Colonic mucosa (tissue), 4 donors: ENCODE measurements at regions not wholly inside any gene's neighbourhood (a gene's known extent, or its start where the extent isn't known, plus 50 kb on each side); places are given as distances from the start of the nearest gene placed in this dataset.

ENCODE experiments used
- DNase-seq: peaks from one replicate; pipeline ENCODE4 v3.0.0-alpha.2; 2020
- H3K27ac ChIP-seq: fragments of 200-600 bp; one replicate; pipeline ENCODE4 v1.8.0; 2021
- H3K27me3 ChIP-seq: fragments of 200-600 bp; one replicate; pipeline ENCODE4 v1.8.0; 2021
- H3K36me3 ChIP-seq: fragments of 200-600 bp; one replicate; pipeline ENCODE4 v1.8.0; 2021
- H3K4me1 ChIP-seq: fragments of 200-600 bp; one replicate; pipeline ENCODE4 v1.8.0; 2021; ENCODE audit warnings: mild to moderate bottlenecking
- H3K4me3 ChIP-seq: fragments of 200-600 bp; one replicate; pipeline ENCODE4 v1.8.0; 2021
- H3K9ac ChIP-seq, 2 donors: one replicate each; pipeline ENCODE4 v1.7.0; 2013; ENCODE audit warnings: control low read depth in 2 of 2, low read depth in 2 of 2, low read length in 2 of 2
- H3K9me3 ChIP-seq: fragments of 200-600 bp; one replicate; pipeline ENCODE4 v1.8.0; 2021
- intact Hi-C: fragments of 100-400 bp; cut with DNase I; formaldehyde crosslinking; loops from one replicate; pipeline ENCODE4 v1.14.1; 2022
- TF ChIP-seq, protein P1 (sequence below): fragments of 200-600 bp; IDR thresholded peaks from one replicate; pipeline ENCODE4 v1.8.0; 2022; ENCODE audit warnings: antibody characterized with exemption, mild to moderate bottlenecking
- donor health status: healthy.
- donor health status: DM: no; HTN: no; CAD: no.
- donor health status: DM: no; HTN: no; CAD: no.

DNA sequence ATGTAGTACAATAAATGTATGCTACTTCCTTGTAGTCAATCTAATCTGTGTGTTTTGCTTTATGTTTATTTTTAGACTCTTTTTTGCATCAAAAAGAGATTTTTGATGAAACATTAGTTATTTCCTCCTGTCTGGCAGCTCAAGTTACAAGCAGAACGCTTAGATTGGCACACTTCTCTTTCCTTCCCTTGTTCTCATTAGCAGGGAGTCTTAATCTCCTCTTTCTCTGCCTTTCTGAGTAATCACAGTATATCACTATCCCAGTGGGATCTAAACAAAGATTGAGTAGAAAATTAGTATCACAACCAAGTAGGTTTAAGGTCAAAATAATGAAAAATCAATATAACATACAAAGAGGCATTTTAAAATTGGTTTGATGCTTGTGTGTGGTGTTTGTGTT is 1192.6 kb downstream of the C4orf33 start:
- Histone ChIP-seq H3K9ac (no peak overlapping the region), H3K27ac (no peak overlapping the region), H3K4me3 (no peak overlapping the region), H3K4me1 (no peaks in the 10 kb centered on the region), H3K9me3 (no peaks in the 10 kb centered on the region), H3K36me3 (no peaks in the 10 kb centered on the region), H3K27me3 (no peaks in the 10 kb centered on the region)
- intact Hi-C loops: no loop called here
- no peak for DNase-seq
- TF ChIP-seq, protein P1, sequence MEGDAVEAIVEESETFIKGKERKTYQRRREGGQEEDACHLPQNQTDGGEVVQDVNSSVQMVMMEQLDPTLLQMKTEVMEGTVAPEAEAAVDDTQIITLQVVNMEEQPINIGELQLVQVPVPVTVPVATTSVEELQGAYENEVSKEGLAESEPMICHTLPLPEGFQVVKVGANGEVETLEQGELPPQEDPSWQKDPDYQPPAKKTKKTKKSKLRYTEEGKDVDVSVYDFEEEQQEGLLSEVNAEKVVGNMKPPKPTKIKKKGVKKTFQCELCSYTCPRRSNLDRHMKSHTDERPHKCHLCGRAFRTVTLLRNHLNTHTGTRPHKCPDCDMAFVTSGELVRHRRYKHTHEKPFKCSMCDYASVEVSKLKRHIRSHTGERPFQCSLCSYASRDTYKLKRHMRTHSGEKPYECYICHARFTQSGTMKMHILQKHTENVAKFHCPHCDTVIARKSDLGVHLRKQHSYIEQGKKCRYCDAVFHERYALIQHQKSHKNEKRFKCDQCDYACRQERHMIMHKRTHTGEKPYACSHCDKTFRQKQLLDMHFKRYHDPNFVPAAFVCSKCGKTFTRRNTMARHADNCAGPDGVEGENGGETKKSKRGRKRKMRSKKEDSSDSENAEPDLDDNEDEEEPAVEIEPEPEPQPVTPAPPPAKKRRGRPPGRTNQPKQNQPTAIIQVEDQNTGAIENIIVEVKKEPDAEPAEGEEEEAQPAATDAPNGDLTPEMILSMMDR: no peak

GRCh38 chr4:130293692-130294091 is 1197.7 kb downstream of the C4orf33 start:
- intact Hi-C loops: no loop called here
- TF ChIP-seq, protein P1: no peak
- H3K27me3 ChIP-seq: no peaks in the 10 kb centered on the region
- H3K27ac ChIP-seq: no peak overlapping the region
- no peak for DNase-seq
- no peaks in the 10 kb centered on the region for H3K9me3 ChIP-seq
- H3K9ac ChIP-seq: no peak overlapping the region
- H3K4me1 ChIP-seq: no peaks in the 10 kb centered on the region
- no peak overlapping the region for H3K4me3 ChIP-seq
- H3K36me3 ChIP-seq: no peaks in the 10 kb centered on the region

DNA sequence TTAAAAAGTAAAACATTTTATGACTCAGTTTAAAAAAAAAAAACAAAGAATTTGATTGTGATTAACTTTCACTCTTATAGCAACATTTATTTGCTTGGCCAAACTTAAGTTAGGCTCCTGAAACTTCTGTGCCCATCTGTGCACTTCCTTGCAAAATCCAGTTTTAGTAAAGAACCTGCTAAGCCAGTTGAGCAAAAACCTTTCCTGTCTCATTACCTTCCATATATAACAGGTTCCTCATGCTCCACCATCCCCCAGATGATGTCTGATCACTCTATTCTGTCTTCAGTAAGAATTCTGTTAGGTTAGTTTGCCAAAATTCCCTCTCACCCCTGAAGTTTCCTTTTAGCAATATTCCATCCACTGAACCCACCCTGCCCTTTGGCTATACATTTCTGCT is 1200.5 kb downstream of the C4orf33 start:
- no peak overlapping the region for H3K4me3 ChIP-seq
- H3K27me3 ChIP-seq: no peaks in the 10 kb centered on the region
- DNase-seq: no peak
- no peaks in the 10 kb centered on the region for H3K36me3 ChIP-seq
- TF ChIP-seq, protein P1: no peak
- no peaks in the 10 kb centered on the region for H3K4me1 ChIP-seq
- intact Hi-C loops: no loop called here
- no peaks in the 10 kb centered on the region for H3K9me3 ChIP-seq
- H3K27ac ChIP-seq: no peak overlapping the region
- no peak overlapping the region for H3K9ac ChIP-seq

GRCh38 chr4:130306566-130306965 is 1210.6 kb downstream of the C4orf33 start:
- TF ChIP-seq, protein P1: no peak
- Histone ChIP-seq H3K36me3 (no peaks in the 10 kb centered on the region), H3K9me3 (no peaks in the 10 kb centered on the region), H3K4me1 (no peaks in the 10 kb centered on the region), H3K27ac (no peak overlapping the region), H3K4me3 (no peak overlapping the region), H3K9ac (no peak overlapping the region), H3K27me3 (no peaks in the 10 kb centered on the region)
- intact Hi-C loops: no loop called here
- no peak for DNase-seq

DNA sequence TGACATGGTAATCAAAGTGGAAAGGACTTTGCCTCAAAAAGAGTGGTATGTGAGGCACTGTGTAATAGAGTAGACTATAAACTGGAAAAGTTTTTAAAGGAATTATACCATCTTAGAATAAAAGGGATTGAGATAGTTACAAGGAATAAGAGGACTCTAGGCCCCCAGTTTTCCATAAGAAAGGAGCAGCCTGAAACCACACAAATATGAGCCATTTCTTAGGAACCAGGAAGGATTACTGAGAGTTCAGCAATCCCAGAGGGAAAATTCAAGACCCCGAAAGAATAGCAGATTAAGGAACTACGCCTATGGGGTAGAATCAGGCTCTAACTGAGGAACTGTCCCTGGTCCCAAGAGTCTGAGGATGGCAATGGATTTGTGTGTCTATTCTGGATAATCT is 1213.3 kb downstream of the C4orf33 start:
- no peaks in the 10 kb centered on the region for H3K36me3 ChIP-seq
- H3K9ac ChIP-seq: no peak overlapping the region
- no peaks in the 10 kb centered on the region for H3K9me3 ChIP-seq
- no peak overlapping the region for H3K27ac ChIP-seq
- no peak for DNase-seq
- no peaks in the 10 kb centered on the region for H3K4me1 ChIP-seq
- H3K27me3 ChIP-seq: no peaks in the 10 kb centered on the region
- no peak overlapping the region for H3K4me3 ChIP-seq
- TF ChIP-seq, protein P1: no peak
- intact Hi-C loops: no loop called here

- TF ChIP-seq, protein P1: no peak
- H3K27ac ChIP-seq: no peak overlapping the region
- intact Hi-C loops: no loop called here
- H3K4me3 ChIP-seq: no peak overlapping the region
- DNase-seq: no peak
- H3K27me3 ChIP-seq: no peaks in the 10 kb centered on the region
- no peaks in the 10 kb centered on the region for H3K36me3 ChIP-seq
- no peaks in the 10 kb centered on the region for H3K9me3 ChIP-seq
- no peak overlapping the region for H3K9ac ChIP-seq
- H3K4me1 ChIP-seq: no peaks in the 10 kb centered on the region
Observed at GRCh38 chr4:130322439-130322838, 1226.5 kb downstream of the C4orf33 start.
